GM19239 (cell line): ENCODE measurements at regions not wholly inside any gene's neighbourhood (a gene's known extent, or its start where the extent isn't known, plus 50 kb on each side); places are given as distances from the start of the nearest gene placed in this dataset.
"Not testable (repeated sequence)": the region's sequence is repeated elsewhere in the genome, so short reads cannot be mapped to it uniquely, and the experiment has no call there.

Experiments
- DNase-seq: peaks from one replicate; pipeline ENCODE4 v3.0.0; 2011; ENCODE audit warnings: low spot score; ENCODE audit not compliant: insufficient read length
- FAIRE-seq: peaks from 2 replicates; lab custom pipeline; 2011; peaks lifted over from hg19 to GRCh38; lab: Jason Lieb, UNC

GRCh38 chrX:40933706-40934425 lies 151.4 kb upstream of the USP9X start:
- DNase-seq (no peak), FAIRE-seq (peak; percentile 37)

DNA sequence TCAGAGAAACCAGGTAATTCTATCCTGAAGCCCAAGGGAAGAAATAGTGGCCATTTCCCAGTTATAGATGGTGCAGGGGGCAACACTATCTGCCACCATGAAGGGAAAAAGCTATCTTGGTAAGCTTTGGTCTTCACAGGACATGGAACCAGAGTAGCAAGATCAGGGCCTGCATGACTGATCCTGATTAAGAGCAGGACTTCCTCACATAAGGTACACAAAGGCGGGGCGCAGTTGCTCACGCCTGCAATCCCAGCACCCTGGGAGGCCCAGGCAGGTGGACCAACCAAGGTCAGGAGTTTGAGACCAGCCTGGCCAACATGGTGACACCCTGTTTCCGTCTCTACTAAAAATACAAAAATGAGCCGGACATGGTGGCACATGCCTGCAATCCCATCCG lies 148.4 kb upstream of the USP9X start:
- DNase-seq (no peak), FAIRE-seq (no peak)

GRCh38 chrX:40938423-40938822 lies 146.8 kb upstream of the USP9X start:
- no peak for FAIRE-seq
- no peak for DNase-seq

DNA sequence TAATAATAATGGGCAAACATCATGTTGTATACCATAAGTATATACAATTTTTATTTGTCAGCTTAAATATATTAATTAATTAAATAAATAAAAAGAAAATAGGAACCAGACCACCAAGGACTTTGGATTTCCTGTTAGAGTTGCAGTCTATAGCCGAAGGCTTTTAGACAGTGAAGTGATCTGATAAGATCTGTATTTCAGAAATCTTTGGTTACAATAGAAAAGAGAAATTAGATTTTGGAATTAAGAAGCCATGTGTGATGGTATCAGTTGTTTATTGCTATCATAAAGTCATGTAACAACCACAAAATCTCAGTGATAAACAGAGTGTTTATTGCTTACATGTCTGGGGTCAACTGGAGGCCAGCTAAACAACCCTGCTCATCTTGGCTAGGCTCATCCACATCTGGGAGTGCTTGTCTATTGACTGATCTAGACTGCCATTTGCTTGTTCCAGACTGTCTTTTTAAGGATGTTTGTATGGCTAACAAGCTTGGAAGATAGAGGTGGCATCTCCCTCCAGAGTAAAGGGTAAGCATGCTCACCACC lies 142.1 kb upstream of the USP9X start:
- DNase-seq (no peak), FAIRE-seq (no peak)

GRCh38 chrX:40945361-40945713 lies 139.9 kb upstream of the USP9X start:
- DNase-seq (no peak), FAIRE-seq (peak; percentile 78)

DNA sequence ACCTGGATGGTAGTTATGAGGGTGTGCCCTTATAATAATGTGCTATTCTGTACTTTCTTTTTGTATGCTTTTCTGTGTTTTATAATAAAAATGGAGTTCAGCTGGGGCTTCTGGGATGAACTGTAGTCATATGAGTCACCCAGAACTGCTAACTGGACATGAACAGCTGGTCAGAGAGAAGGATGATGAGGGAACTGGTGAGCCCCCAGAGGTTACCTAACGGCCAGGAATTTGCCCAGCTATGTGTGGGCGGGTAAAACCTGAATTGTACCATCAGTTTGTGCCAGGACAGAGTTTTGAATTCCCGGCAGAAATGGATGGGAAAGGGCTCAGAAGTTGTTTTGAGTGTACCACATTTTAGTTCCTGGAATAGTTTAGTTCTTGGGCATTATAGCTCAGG lies 138.0 kb upstream of the USP9X start:
- FAIRE-seq (no peak), DNase-seq (no peak)

DNA sequence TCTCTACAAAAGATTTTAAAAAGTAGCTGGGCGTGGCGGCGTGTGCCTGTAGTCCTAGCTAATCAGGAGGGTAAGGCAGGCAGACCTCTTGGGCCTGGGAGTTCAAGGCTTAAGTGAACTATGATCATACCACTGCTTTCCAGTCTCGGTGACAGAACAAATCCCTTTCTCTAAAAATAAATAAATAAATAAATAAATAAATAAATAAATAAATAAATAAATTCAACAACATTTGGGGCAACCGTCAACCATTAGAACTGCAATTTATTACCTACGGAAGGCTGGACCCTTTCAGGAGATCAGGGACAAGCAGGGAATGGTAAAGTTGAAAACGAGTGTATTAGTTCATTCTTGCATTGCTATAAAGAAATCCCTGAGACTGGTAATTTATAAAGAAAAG lies 136.2 kb upstream of the USP9X start:
- DNase-seq (no peak), FAIRE-seq (no peak)

DNA sequence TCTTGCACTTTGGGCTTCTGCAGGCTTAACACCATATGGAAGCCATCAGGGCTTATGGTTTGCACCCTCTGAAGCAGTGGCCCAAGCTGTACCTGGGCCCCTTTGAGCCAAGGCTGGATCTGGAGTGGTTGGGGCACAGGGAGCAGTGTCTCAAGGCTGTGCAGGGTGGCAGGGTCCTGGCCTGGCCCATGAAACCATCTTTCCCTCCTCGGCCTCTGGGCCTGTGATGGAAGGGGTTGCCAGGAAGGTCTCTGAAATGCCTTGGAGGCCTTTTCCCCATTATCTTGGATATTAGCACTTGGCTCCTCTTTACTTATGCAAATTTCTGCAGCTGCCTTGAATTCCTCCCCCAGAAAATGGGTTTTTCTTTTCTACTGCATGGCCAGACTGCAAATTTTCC lies 134.7 kb upstream of the USP9X start:
- no peak for FAIRE-seq
- no peak for DNase-seq

DNA sequence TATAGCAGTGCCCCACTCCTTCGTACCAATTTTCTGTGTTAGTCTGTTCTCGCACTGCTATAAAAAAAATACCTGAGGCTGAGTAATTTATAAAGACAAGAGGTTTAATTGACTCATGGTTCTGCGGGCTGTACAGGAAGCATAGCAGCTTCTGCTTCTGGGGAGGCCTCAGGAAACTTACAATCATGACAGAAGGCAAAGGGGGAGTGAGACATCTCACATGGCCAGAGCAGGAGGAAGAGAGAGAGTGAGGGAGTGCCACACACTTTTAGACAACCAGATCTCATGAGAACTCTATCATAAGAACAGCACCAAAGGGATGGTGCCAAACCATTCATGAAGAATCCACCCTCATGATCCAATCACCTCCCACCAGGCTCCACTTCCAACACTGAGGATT lies 133.8 kb upstream of the USP9X start:
- DNase-seq, FAIRE-seq: not testable (repeated sequence)

DNA sequence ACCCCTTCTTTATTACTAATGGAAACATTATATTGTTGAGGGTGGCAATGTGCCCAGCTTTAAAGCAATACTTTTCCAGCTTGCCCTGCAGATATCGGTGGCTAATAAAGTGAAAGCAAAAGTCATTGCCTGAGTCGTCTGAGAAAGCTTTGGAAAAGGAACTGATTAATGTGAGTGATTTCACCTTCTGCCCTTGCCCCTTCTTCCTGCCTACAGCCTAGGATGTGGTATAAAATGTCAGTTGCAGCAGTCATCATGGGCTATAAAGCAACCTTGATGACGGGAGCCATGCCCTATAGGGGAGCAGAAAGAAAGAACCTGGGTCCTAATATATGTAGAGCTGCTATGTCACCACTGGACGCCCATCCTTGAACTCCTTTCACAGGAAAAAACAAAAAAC lies 132.4 kb upstream of the USP9X start:
- peak; percentile 91 for FAIRE-seq

DNA sequence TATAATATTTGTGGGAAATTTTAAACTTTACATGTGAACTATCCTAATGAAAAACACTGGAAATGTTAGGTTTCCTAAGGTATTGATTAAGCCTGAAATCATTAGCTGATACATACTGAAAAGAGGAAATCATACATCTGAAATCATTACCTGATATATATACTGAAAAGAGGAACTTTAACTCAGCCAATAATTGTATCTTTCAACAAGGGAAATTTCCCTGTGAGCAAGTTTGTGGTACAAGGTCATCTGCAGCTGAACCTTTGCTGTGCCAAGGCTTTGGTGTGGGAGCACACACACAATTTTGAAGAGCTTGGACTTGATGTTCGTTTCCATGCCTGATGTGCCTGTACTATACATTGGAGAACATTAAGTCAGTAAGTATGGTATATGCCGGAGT lies 131.9 kb upstream of the USP9X start:
- DNase-seq (no peak), FAIRE-seq (no peak)

More for the DNA sequence above, 132.4 kb upstream of the USP9X start:
- no peak for DNase-seq

GRCh38 chrX:40960041-40960440 lies 125.2 kb upstream of the USP9X start:
- DNase-seq (no peak), FAIRE-seq (no peak)

GRCh38 chrX:40962793-40963407 lies 122.3 kb upstream of the USP9X start:
- FAIRE-seq (no peak), DNase-seq (no peak)

DNA sequence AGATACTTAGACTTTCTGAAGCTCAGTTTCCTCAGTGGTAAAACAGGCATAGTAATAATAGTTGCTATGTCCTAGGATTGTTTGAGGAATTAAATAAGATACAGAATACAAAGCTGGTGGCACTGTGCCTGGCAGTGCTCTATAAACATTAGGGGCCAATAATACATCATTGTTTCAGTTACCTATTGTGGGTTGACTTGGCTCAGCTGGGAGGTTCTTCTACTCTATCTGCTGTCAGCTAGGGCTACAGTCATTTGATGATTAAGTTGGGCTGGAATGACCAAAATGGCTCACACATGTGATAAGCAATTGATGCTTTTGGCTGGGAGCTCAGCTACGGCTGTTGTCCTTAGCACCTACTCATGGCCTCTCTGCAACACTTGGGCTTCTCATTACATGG lies 121.2 kb upstream of the USP9X start:
- FAIRE-seq (peak; percentile 14), DNase-seq (no peak)

DNA sequence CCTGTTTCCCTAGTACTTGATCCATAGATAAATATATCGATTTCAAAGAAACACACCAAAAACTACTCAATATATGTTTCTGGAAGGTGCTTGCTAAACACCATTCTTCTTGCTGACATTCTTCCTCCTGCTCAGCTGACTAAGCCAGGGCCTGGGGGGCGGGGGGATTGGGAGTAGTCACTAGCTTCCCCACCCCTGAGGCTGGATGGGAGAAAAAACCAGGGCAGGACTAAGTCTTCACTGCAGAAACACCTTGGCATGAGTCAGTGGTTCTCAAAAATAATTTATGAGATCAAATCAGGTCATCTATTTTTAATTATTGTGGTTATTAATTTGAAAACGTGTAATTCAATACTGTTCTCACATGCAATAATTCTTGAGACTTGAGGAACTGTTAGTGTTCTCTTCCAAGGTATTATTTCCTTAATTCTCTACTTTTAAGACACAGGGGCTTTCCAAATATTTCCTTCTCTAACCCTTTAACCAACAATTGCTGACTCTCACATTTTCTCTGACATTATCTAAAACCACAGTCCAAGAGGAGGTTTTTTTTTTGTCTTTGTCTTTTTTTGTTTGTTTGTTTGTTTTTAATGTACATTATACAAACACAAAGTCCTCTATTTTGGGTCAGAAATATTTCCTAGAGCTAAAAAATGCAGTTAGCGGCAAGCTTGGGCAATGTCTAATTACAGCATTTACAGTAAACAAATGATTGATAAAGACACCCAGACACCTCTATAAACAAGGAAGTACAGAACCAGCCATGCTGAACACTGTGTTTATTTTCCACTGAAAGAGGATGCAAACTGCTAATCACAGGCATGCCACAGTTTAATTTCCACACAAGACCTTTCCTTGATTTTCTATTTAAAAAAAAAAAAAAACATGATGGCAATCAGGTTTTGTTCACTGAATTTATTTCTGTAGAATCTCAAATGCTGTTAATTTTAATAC lies 120.3 kb upstream of the USP9X start:
- FAIRE-seq (peak; percentile 42), DNase-seq (no peak)

DNA sequence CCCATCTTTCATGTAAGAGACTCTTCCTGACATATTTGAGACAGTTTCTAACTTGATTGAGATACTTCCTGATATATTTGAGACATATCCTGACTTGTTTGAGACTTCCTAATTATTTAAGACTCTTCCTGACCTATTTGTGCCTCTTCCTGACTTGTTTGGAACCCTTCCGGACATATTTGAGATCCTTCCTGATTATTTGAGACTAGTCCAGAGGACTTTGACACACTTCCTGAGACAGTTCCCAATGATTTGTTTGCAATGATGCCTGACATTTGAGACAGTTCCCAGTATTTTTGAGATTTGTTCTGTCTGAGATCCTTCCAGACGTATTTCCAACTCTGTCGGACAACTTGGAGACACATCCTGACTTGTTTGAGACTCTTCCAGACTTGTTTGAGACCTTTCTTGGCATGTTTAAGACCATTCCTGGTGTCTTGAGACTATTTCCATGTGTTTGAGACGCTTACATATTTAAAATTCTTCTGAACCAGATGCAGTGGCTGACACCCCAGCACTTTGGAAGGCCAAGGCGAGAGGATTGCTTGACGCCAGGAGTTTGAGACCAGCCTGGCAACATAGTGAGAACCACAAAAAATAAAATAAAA lies 118.9 kb upstream of the USP9X start:
- DNase-seq (no peak), FAIRE-seq (peak; percentile 45)

DNA sequence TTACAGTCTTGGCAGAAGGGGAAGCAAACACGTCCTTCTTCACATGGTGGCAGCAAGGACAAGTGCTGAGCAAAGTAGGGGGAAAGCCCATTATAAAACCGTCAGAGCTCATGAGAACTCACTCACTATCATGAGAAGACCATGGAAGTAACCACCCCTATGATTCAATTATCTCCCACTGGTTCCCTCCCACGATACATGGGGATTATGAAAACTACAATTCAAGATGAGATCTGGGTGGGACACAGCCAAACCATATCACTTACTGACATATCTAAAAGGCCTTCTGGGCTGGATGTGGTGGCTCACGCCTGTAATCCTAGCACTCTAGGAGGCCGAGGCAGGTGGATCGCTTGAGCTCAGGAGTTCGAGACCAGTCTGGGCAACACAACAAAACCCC lies 117.1 kb upstream of the USP9X start:
- no peak for DNase-seq
- FAIRE-seq = no peak

GRCh38 chrX:40971736-40972135 lies 113.5 kb upstream of the USP9X start:
- DNase-seq = no peak
- no peak for FAIRE-seq

GRCh38 chrX:40973619-40974018 lies 111.6 kb upstream of the USP9X start:
- FAIRE-seq (no peak), DNase-seq (no peak)

- FAIRE-seq = no peak
- DNase-seq = no peak
These were observed 109.3 kb upstream of the USP9X start for GRCh38 chrX:40975951-40976350.
